GM19238 (cell line): ENCODE measurements at regions not wholly inside any gene's neighbourhood (a gene's known extent, or its start where the extent isn't known, plus 50 kb on each side); places are given as distances from the start of the nearest gene placed in this dataset.
"Not testable (repeated sequence)": the region's sequence is repeated elsewhere in the genome, so short reads cannot be mapped to it uniquely, and the experiment has no call there.

ENCODE experiments used
- DNase-seq: peaks from one replicate; pipeline ENCODE4 v3.0.0; 2011; ENCODE audit warnings: low spot score; ENCODE audit not compliant: insufficient read length

DNA sequence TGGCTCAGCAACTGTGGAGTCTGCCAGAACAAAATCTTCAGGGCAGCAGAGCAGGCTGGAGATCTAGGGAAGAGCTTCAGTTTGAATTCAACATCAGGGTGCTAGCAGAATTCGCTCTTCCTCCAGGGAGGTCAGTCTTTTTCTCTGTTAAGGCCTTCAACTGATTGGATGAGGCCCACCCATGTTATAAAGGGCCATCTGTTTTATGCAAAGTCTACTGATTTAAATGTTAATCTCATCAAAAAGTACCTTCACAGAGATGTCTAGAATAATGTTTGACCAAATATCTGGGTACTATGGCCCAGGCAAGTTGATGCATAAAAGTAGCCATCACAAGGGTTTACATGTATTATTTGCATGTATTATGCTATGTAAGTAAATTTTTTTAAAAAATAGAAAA lies 378.4 kb downstream of the BTG1 start:
- no peak for DNase-seq

DNA sequence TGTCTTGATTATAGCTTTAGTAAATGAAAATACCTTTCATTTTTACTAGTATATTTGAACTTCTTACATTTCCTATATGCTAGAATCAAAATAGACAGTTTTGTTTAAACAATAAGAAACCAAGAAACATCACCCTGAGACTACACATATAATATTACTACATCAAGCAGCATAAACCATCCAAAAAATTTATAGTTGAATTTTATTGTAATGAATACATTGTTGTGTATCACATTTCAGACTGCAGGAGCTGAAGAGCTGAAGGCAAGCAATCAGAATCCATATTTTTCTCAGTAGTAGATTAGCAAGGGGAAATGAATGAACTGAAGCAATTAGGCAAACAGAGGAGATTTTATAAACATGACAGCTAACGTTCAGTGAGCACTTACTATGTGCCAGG lies 379.2 kb downstream of the BTG1 start:
- DNase-seq, result no peak

DNA sequence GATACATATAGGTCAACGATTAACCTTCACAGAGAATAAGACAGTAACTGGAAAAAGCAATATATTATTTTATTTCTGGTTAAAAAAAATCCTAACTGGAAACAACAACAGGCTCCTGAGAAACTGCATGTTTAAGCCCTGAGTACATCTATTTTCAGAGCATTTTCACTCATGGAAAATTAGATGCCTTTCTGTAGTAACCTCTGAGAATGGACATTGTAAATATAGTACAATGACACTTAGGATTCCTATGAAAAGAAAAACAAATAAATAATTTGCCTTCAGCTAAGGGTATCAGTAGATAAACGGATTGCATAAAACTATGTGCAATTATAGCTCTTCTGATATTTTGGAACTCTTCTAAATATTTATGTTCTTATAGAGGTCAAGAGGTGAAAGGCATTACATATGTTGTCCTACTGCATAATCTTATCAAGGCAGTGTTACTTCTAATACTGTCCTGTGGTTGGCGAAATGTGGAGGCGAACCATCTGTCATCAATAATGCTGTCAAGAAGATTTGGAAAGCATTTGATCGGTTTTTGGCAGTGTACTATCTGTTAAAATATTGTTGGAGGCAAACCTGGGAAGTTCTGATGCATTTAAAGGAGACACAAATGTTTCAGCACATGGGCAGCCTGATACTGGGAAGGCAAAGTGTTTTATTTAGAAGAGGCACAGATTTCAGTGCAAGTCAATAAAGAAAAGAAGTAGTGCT lies 381.8 kb downstream of the BTG1 start:
- no peak for DNase-seq

DNA sequence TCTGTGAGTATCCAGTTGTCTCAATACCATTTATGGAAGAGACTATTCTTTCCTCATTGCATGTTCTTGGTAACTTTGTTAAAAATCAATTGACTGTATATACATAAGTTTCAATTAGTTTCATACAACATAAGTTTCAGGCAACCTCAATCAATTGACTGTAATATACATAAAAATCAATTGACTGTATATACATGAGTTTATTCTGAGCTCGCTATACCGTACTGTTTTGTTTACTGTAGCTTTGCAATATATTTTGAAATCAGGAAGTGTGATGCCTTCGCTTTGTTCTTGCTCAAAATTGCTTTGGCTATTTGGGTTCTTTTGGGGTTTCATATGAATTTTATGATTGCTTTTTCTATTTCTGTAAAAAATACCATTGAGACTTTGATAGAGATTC lies 392.0 kb downstream of the BTG1 start:
- no peak for DNase-seq

DNA sequence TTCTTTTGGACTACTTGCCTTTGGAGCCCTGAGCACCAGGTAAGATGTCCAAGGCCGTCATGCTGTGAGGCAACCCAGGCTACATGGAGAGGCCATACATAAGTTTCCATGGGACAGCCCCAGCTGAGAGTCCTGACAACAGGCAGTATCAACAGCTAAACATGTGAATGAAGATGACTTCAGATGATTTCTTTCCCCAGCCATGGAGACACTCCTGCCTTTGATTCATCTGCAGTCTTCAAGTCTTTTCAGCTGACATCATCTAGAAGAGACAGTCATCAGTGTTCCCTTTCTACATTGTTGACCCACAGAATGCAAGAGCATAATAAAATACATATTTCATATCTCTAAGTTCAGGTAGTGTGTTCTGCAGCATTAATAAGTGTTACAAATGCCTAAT lies 398.7 kb downstream of the BTG1 start:
- DNase-seq, result no peak

DNA sequence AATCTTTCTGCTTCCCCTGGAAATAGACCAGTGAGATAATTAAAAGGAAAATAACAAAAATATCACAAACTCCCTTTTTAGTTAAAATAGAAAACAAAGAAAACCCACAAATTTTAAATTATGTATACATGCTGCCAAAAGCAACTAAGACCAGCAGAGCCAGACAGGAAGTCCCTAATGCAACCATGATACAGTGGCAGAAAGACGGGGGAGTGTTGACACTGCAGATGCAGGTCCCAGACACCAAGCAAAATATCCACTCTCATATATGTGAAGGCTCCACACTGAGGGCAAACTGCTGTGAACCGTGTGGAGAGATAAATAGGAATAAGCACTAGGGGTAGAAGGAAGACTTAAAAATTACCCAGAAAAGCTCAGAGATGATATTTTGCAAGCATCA lies 401.0 kb downstream of the BTG1 start:
- DNase-seq, result no peak

DNA sequence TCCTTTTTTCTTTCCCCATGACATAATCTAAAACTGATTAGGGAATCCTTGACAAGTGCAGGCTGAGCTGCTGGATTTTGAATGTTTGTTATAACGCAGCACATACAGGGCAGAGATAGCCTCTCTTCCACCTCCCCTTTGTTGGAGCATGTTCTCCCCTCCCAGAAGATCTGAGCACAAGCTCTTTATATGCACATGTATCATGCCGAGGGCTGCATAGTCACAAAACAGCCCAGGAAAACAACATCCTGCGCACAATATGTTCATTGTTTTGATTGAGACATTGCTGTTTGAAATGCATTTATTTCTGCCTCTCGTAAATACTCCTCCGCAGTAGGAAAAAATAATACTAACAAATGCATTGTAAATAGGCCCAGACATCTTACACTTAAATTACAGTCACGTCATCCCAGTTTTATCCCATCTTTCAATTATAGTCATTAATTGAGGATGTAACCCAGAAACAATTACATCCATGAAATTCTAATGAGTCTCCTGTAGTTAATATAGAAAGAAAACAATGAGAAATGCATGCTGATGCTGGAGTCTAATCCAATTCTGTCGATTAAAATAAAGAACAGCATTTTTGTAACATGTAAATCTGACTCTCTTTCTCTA lies 401.8 kb downstream of the BTG1 start:
- no peak for DNase-seq

DNA sequence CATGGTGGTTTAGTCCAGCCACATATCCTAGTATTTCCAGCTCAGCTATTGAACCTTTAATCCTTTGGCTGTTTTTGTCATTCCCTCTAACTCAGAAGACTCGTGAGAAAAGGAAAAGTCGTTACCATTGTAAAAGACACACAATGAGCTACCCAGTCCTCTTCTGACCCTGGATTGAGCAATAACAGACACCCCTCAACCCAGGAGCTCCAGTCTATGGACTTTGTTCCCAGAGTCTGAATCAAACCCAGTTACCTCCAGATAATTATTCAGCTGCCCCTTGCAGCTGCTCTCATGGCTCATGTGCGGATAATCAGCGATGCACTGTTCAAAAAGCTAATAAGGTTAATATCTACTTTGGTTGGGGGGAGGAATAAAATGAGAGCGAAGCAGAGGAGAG lies 402.4 kb downstream of the BTG1 start:
- no peak for DNase-seq

DNA sequence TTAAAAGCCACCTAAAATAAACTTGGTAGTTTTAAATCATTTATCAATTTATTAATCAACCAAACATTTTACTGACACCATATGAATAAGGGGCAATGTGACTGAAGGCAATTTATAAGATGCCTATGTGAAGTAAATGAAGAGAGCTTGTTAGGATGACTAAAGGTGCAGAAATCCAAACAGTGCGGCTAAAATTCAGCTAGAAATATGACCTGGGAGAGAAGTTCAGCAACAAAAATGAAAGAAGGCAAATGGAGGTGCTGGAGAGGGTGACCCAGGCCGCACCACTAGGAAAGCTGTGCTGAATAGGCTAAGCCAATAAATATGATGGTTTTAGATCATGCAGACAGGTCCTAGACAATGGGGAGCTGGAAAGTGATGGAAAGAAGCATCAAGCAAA lies 403.7 kb downstream of the BTG1 start:
- no peak for DNase-seq

DNA sequence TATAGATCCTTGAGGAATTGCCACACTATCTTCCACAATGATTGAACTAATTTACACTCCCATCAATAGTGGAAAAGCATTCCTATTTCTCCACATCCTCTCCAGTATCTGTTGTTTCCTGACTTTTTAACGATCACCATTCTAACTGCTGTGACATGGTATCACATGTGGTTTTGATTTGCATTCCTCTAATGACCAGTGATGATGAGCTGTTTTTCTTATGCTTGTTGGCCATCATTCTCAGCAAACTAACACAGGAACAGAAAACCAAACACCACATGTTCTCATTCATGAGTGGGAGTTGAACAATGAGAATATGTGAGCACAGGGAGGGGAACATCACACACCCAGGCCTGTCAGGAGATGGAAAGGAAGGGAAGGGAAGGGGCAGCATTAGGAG lies 411.8 kb downstream of the BTG1 start:
- not testable (repeated sequence) for DNase-seq

DNA sequence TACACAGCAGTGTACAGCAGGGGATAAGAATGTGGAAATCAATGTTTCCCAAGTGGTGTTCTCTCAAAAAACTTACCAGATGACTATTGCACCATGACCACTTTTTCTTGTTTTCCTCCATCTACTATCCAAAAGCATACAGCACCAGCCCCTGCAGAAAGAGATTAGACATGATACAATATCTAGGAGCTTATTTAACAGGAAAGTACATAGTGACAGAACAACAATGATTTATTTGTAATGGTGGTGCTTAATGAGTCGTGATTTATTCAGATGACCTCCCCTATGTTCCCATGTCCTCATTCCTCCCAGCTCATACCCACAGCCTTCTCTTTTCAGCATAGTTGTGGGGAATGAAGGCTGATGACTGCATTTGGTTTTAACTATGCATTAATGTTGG lies 413.6 kb downstream of the BTG1 start:
- no peak for DNase-seq

DNA sequence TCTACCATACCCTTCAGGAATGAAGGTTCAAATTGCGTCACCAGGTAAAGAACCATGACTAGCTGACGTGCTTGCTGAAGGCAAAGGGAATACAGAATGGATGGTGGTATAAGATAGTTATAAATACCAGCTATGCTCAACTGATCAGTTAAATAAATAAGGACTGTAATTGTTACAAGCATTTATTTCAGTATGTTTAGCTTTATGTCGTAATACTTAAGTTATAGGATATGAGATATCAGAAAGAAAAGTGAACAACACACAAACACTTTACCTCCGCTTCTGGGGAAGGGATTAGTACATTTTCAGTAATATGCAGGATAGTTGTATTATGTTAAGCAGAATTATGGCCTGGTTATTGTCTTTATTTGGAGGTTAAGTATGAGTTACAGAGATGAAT lies 416.1 kb downstream of the BTG1 start:
- DNase-seq, result no peak

DNA sequence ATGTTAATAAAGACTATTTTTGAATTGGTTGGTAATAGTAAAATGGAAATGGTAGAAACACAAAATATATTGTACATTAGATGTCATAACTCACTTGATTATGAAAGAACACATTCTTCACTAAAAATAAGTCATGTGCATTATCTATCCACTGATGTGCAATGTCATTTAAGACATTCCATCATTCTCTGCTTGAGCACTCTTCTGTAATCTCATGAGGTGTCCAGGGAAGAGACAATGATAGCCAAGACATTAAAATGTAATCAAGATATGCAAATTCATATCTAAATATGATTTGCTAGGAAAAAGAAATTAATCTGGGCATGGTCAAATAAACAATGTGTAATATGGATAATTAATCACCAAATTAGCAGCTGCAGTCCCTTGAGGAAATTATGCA lies 422.5 kb downstream of the BTG1 start:
- no peak for DNase-seq

DNA sequence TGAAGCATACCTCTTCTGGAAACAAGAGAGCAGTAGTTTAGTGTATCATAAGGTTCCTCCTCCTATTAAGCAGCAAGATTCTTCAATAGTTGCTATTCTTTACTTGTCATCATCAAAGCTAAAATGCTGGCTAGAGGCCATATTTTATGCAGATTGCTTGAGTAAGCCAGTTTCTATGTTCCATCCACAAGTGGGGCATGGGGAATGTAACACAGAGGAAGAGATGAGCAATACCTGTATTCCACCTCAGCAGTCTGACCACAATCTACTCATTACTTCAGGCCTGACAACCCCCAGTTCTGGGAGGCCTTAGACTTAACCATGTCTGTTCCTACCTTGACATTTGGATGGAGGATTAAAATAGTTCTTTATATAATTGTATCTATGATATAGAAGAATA lies 423.6 kb downstream of the BTG1 start:
- no peak for DNase-seq

DNA sequence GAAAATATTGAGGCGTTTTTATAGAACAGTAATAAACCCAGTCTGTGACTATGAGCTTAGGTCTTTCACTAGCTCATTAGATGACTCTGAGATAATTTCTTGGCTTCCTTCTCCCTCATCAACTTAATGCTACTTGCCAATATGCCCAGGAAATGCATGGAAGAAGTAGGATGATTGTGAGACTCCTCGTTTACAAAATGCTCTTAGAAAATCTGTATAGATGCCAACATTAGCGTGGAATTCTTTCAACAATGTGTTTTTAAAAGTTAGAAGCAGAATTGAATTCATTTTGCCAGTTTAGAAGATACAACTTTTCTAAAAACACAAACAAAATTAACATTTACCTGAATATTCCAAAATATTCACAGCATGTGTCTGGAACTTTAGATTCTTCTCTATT lies 424.6 kb downstream of the BTG1 start:
- DNase-seq, result no peak

DNA sequence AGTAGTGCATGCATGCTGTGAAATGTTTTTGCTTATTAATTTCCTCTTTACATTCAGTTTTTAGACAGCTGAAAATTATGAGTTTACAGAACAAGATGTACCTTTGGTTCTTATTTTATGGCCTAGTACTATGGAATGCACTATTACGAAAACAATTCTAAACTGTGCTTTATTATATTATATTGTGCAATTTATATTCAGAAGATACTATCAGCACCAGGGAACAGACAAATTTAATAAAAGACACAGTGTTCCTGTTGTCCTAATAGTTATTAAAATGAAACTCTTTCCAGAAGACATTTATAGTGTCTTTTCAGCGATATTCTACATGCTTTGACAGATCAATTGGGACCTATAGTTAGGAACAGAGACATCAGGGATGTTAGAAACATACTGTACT lies 427.3 kb downstream of the BTG1 start:
- DNase-seq, result no peak

DNA sequence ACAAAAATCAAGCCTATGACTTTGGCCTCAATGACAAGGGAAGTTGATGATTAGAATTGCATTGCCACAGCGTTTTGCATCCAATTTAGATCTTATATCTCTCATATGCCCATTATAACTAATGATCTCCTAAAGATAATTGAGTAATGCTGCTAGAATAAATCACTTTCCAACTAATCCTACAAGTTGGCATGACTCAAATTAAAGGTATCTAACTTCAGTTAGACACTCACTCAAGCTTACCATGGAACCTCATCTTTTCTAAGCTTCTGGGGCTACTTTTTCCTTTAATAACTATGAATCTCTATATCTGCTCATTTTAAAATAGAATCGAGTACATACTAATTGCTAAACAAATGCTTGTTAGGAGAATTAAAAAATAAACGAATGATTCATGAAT lies 427.8 kb downstream of the BTG1 start:
- DNase-seq, result no peak

DNA sequence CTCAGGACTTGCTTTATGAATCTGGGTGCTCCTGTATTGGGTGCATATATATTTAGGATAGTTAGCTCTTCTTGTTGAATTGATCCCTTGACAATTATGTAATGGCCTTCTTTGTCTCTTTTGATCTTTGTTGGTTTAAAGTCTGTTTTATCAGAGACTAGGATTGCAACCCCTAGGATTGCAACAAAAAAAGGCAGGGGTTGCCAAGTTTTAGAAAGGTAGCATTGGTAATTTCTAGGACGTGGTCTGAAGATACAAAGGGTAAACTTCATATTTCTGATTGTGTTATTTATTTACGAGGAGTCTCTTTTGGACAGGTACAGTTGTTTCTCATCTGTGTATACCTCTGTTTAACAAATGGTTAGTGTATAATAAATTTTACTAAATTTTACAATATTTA lies 433.7 kb downstream of the BTG1 start:
- DNase-seq, result not testable (repeated sequence)

DNA sequence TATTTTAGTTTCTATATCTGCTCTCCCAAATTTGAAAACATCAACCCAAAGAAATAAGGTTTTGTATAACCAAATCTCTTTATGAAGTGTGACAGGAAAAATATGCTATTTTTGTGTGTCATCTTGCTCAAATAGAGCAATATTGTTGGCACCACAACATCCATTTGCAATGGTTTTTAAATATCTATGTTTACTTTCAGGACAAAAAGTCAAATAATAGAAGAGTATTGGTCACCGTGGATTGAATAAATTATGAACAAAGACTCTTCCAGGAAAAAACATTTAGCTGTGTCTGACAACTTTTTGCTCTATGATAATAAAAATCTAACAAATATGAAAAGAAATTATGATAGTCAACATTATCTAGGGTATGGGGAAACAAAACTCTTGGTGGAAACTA lies 439.2 kb downstream of the BTG1 start:
- DNase-seq, result no peak

DNA sequence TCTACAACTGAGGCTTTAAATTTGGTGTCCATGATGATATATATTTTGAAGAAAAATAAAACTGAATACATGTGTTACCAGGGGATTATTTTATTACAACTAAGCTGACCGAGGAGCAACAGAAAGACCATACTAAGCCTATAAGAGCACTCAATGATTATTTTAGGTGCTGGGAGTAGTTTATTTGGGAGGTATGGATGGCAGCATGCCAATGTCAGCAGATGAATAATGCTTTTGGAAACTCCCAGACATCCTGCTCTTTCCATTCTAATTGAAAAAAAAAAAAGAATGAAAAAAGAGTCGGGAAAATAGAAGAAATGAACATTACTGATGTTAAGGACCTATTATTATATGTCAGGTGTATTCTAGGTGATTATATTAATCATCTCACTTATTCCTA lies 441.2 kb downstream of the BTG1 start:
- DNase-seq, result no peak

DNA sequence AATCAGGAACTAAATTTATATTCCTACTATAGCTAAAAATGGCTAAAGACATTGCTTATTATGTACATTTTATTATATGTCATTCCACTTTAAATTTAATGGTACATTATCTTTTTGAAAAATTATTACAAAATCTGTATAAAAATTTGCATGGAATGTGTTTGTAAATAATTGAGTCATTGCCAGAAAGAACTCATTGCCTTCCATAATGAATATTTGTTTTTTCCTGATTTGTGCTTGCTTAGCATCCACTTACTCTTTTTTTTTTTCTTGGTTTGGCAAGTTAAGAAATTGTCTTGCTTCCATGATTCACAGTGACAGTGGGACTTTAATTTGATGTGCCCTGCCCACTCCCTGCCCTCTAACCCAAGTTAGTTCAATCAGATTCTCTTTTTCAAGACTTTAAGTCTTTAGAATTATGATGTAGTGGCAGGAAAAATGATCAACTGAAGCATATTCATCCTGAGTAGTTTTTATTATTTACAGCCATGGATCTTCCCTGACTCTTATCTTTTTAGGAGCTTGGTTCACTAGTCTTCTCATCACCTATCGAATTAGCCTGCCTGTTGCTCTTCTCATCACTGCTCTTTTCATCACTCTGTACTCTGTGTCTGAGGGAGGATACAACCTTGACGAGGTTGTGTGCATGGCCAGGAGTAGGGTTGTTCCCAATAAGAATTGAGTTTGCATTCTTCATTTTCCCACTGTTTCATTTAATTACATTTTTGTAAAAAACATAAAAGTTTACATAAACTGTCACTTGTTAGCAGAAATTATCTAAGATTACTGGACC lies 442.0 kb downstream of the BTG1 start:
- DNase-seq, result no peak

DNA sequence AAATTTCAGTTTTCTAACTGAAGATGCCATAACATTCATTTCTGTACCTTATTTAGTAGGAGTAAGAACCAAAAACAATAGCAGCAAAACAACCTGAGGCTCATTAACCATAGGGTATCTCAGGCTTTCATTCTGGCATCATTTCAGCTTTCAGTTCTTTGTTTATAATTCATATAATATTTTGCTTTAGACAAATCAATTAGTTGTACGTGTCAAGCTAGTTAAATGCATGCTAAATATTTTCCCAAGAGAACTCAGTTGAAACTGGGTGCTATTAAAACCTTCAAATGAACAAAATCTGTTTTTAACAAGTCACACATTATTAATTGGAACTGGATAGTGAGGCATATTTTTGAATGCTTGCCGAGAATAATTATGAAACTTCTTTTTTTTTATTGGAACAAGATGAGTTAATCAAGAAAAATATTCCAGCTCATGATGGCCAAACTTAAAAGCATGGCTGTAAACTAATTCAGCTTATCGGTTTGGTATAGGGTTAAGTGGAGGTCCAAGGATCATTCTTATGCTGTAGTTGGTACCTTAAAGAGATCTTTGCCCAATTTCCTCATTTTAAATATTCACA lies 442.7 kb downstream of the BTG1 start:
- no peak for DNase-seq
